ENCODE measurements at regions not wholly inside any gene's neighbourhood (a gene's known extent, or its start where the extent isn't known, plus 50 kb on each side); places are given as distances from the start of the nearest gene placed in this dataset.

GRCh38 chr12:81949841-81950308 lies 190.7 kb upstream of the PPFIA2 start:
- intact Hi-C loops (cut with DNase I; ENCODE audit: low total_unique reads) = no loop called here
- Histone ChIP-seq H3K9me3 (no peaks in the 10 kb centered on the region), H3K4me1 (no peaks in the 10 kb centered on the region), H3K27me3 (no peaks in the 10 kb centered on the region), H3K4me3 (no peak overlapping the region), H3K27ac (no peak overlapping the region), H3K36me3 (no peaks in the 10 kb centered on the region)
- DNase-seq = no peak
- TF ChIP-seq, protein P1, sequence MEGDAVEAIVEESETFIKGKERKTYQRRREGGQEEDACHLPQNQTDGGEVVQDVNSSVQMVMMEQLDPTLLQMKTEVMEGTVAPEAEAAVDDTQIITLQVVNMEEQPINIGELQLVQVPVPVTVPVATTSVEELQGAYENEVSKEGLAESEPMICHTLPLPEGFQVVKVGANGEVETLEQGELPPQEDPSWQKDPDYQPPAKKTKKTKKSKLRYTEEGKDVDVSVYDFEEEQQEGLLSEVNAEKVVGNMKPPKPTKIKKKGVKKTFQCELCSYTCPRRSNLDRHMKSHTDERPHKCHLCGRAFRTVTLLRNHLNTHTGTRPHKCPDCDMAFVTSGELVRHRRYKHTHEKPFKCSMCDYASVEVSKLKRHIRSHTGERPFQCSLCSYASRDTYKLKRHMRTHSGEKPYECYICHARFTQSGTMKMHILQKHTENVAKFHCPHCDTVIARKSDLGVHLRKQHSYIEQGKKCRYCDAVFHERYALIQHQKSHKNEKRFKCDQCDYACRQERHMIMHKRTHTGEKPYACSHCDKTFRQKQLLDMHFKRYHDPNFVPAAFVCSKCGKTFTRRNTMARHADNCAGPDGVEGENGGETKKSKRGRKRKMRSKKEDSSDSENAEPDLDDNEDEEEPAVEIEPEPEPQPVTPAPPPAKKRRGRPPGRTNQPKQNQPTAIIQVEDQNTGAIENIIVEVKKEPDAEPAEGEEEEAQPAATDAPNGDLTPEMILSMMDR (IDR thresholded peaks at IDR 0.05) = no peak

- DNase-seq = no peak
- TF ChIP-seq, protein P1 (IDR thresholded peaks at IDR 0.05) = no peak
- intact Hi-C loops (cut with DNase I; ENCODE audit: low total_unique reads) = no loop called here
- Histone ChIP-seq H3K27ac (no peak overlapping the region), H3K4me1 (no peaks in the 10 kb centered on the region), H3K36me3 (no peaks in the 10 kb centered on the region), H3K9me3 (no peaks in the 10 kb centered on the region), H3K27me3 (no peaks in the 10 kb centered on the region), H3K4me3 (no peak overlapping the region)
Measured at GRCh38 chr12:81949416-81949815, 190.3 kb upstream of the PPFIA2 start.

DNA sequence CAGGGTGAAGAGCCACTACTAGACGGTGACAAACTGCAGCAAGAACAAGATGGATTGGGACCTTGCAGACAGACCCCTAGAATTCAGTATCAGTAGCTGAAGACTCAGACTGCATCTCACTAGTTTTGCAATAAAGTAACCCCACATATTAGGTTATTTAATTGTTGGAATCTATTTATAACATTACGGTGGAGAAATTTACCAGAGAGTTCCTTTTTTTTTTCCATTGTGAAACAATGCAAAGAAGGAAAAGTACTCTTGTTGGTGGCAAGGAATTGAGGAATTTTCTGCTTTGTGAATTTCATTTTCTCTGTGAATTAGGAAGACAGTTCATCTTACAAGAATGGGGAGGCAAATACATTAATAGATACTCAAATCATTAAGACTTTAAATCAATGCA lies 185.7 kb upstream of the PPFIA2 start:
- no peaks in the 10 kb centered on the region for H3K36me3 ChIP-seq

GRCh38 chr12:81942594-81942993 lies 183.4 kb upstream of the PPFIA2 start:
- TF ChIP-seq, protein P1 (IDR thresholded peaks at IDR 0.05) = no peak
- H3K27me3 ChIP-seq = no peaks in the 10 kb centered on the region
- no peaks in the 10 kb centered on the region for H3K9me3 ChIP-seq
- no peak overlapping the region for H3K4me3 ChIP-seq
- no peak for DNase-seq
- no peaks in the 10 kb centered on the region for H3K36me3 ChIP-seq
- no peaks in the 10 kb centered on the region for H3K4me1 ChIP-seq
- intact Hi-C loops (cut with DNase I; ENCODE audit: low total_unique reads) = no loop called here
- H3K27ac ChIP-seq = no peak overlapping the region

More for the DNA sequence above, 185.7 kb upstream of the PPFIA2 start:
- no peak overlapping the region for H3K4me3 ChIP-seq
- intact Hi-C loops (cut with DNase I; ENCODE audit: low total_unique reads) = no loop called here
- no peak for DNase-seq
- H3K27me3 ChIP-seq = no peaks in the 10 kb centered on the region
- no peak overlapping the region for H3K27ac ChIP-seq
- H3K4me1 ChIP-seq = no peaks in the 10 kb centered on the region
- no peaks in the 10 kb centered on the region for H3K9me3 ChIP-seq
- TF ChIP-seq, protein P1 (IDR thresholded peaks at IDR 0.05) = no peak

- DNase-seq = no peak
- H3K4me3 ChIP-seq = no peak overlapping the region
- no peaks in the 10 kb centered on the region for H3K27me3 ChIP-seq
- H3K4me1 ChIP-seq = no peaks in the 10 kb centered on the region
- H3K27ac ChIP-seq = no peak overlapping the region
- no peaks in the 10 kb centered on the region for H3K9me3 ChIP-seq
- TF ChIP-seq, protein P1 (IDR thresholded peaks at IDR 0.05) = no peak
- H3K36me3 ChIP-seq = no peaks in the 10 kb centered on the region
- intact Hi-C loops (cut with DNase I; ENCODE audit: low total_unique reads) = no loop called here
Measured at GRCh38 chr12:81930037-81930436, 170.9 kb upstream of the PPFIA2 start.

DNA sequence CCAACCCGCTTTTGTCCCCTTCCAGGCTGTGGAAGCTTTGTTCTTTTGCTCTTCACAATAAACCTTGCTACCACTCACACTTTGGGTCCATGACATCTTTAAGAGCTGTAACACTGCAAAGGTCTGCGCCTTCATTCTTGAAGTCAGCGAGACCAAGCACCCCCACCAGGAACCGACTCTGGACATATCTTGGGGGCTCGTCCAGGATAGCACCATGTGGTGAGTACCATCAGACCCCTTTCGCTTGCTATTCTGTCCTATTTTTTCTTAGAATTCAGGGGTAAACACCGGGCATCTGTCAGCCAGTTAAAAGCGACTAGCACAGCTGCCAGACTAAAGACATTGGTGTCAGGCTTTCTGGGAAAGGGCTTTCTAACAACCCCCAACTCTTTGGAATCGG lies 137.6 kb upstream of the PPFIA2 start:
- Histone ChIP-seq H3K36me3 (no peaks in the 10 kb centered on the region), H3K27ac (no peak overlapping the region), H3K4me1 (no peaks in the 10 kb centered on the region), H3K9me3 (peaks cover 0 to 13% (median 9%) of the 10 kb centered on the region in 3 donors), H3K27me3 (no peaks in the 10 kb centered on the region), H3K4me3 (no peak overlapping the region)
- intact Hi-C loops (cut with DNase I; ENCODE audit: low total_unique reads) = no loop called here
- no peak for DNase-seq
- TF ChIP-seq, protein P1 (IDR thresholded peaks at IDR 0.05) = no peak
